Esophagus squamous epithelium (tissue), 5 donors: ENCODE measurements at regions not wholly inside any gene's neighbourhood (a gene's known extent, or its start where the extent isn't known, plus 50 kb on each side); places are given as distances from the start of the nearest gene placed in this dataset.

Source experiments
- DNase-seq: peaks from one replicate; lab custom pipeline; 2025; lab: John Stamatoyannopoulos, UW
- H3K27ac ChIP-seq, 4 donors: fragments of 200-600 bp; sonication (generic); one replicate each; pipeline ENCODE4 v1.5.1; 2016 to 2019; ENCODE audit warnings: mild to moderate bottlenecking in 1 of 4
- H3K27me3 ChIP-seq, 4 donors: fragments of 200-600 bp; sonication (generic); 1 replicate in 3 of 4; 2 replicates in 1 of 4; pipeline versions ENCODE4 v1.5.1 to v1.6.0; 2017 to 2021; ENCODE audit warnings: antibody characterized with exemption in 1 of 4
- H3K36me3 ChIP-seq, 3 donors: fragments of 200-600 bp; sonication (generic); one replicate each; pipeline ENCODE4 v1.5.1; 2016 to 2019
- H3K4me1 ChIP-seq, 3 donors: fragments of 200-600 bp; sonication (generic); one replicate each; pipeline ENCODE4 v1.5.1; 2017 to 2019
- H3K4me3 ChIP-seq, 4 donors: fragments of 200-600 bp; sonication (generic); 1 replicate in 3 of 4; 2 replicates in 1 of 4; pipeline ENCODE4 v1.5.1; 2016 to 2019; ENCODE audit warnings: mild to moderate bottlenecking in 2 of 4, moderate library complexity in 1 of 4
- H3K9me3 ChIP-seq, 3 donors: fragments of 200-600 bp; sonication (generic); one replicate each; pipeline ENCODE4 v1.5.1; 2016 to 2019
- CTCF ChIP-seq, 6 experiments: fragments of 450-650 bp in 4 of 6; fragments of 200-600 bp in 2 of 6; sonication (generic) in 2 of 6; IDR thresholded peaks; one replicate each; pipeline ENCODE4 v1.5.1; 2016 to 2019; ENCODE audit warnings: antibody characterized with exemption in 6 of 6, mild to moderate bottlenecking in 4 of 6, moderate library complexity in 4 of 6
- POLR2A ChIP-seq, 4 donors: fragments of 450-650 bp; IDR thresholded peaks; one replicate each; pipeline ENCODE4 v1.6.1; 2017; ENCODE audit warnings: antibody characterized with exemption in 4 of 4, mild to moderate bottlenecking in 4 of 4, moderate library complexity in 3 of 4
- WGBS, 2 donors: methylation state at CpG; one replicate each; pipeline ENCODE4 v1.1.5; 2018; 5-methylcytosine and 5-hydroxymethylcytosine counted together
- intact Hi-C: fragments of 100-400 bp; cut with DNase I; formaldehyde crosslinking; loops from one replicate; pipeline ENCODE4 v1.15.0; 2022
- donor health status: DM: yes; HTN: yes; CAD: no.

GRCh38 chr6:76790881-76791280 is 672.4 kb downstream of the HTR1B start:
- TF ChIP-seq CTCF (IDR thresholded peaks at IDR 0.05) = no peak
- TF ChIP-seq POLR2A (IDR thresholded peaks at IDR 0.05) = no peak
- Histone ChIP-seq H3K9me3 (no peaks in the 10 kb centered on the region), H3K36me3 (no peaks in the 10 kb centered on the region), H3K27ac (no peak overlapping the region), H3K4me1 (no peaks in the 10 kb centered on the region), H3K4me3 (no peak overlapping the region), H3K27me3 (no peaks in the 10 kb centered on the region)
- no peak for DNase-seq
- intact Hi-C loops = no loop called here

GRCh38 chr6:76790045-76790796 is 673.1 kb downstream of the HTR1B start:
- TF ChIP-seq POLR2A (IDR thresholded peaks at IDR 0.05) = no peak
- TF ChIP-seq CTCF (IDR thresholded peaks at IDR 0.05) = no peak
- intact Hi-C loops = no loop called here
- no peaks in the 10 kb centered on the region for H3K4me1 ChIP-seq

DNA sequence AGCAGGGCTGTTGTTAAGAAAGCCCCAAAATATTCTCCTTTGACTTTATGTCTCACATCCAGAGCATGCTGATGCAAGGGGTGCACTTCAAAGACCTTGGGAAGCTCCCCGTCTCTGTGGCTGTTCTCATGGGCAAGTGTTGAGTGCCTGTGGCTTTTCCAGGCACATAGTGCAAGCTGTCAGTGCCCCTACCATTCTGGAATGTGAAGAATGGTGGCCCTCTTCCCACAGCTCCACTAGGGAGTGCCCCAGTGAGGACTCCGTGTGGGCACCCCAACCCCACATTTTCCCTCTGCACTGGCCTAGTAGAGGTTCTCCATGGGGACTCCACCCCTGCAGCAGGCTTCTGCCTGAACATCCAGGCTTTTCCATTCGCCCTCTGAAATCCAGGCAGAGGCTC is 673.7 kb downstream of the HTR1B start:
- no peaks in the 10 kb centered on the region for H3K27me3 ChIP-seq
- no peak overlapping the region for H3K27ac ChIP-seq
- no peaks in the 10 kb centered on the region for H3K4me1 ChIP-seq
- H3K4me3 ChIP-seq = no peak overlapping the region
- no peaks in the 10 kb centered on the region for H3K36me3 ChIP-seq
- no peak for DNase-seq
- intact Hi-C loops = no loop called here
- WGBS, 2 donors = 55 to 90% methylated on average over 1 to 2 of the region's 3 CpGs
- no peaks in the 10 kb centered on the region for H3K9me3 ChIP-seq
- TF ChIP-seq POLR2A (IDR thresholded peaks at IDR 0.05) (no peak), CTCF (IDR thresholded peaks at IDR 0.05) (no peak)

More at GRCh38 chr6:76790045-76790796, 673.1 kb downstream of the HTR1B start:
- Histone ChIP-seq H3K27me3 (no peaks in the 10 kb centered on the region), H3K36me3 (no peaks in the 10 kb centered on the region), H3K9me3 (no peaks in the 10 kb centered on the region), H3K4me3 (no peak overlapping the region), H3K27ac (no peak overlapping the region)
- WGBS, 2 donors = 71 to 77% methylated on average over 4 of the region's 4 CpGs
- no peak for DNase-seq

GRCh38 chr6:76788155-76788554 is 675.1 kb downstream of the HTR1B start:
- no peak overlapping the region for H3K27ac ChIP-seq
- no peaks in the 10 kb centered on the region for H3K9me3 ChIP-seq
- DNase-seq = no peak
- H3K36me3 ChIP-seq = no peaks in the 10 kb centered on the region
- no peak for TF ChIP-seq CTCF (IDR thresholded peaks at IDR 0.05)
- TF ChIP-seq POLR2A (IDR thresholded peaks at IDR 0.05) = no peak
- intact Hi-C loops = no loop called here
- H3K4me3 ChIP-seq = no peak overlapping the region
- H3K4me1 ChIP-seq = no peaks in the 10 kb centered on the region
- H3K27me3 ChIP-seq = no peaks in the 10 kb centered on the region

DNA sequence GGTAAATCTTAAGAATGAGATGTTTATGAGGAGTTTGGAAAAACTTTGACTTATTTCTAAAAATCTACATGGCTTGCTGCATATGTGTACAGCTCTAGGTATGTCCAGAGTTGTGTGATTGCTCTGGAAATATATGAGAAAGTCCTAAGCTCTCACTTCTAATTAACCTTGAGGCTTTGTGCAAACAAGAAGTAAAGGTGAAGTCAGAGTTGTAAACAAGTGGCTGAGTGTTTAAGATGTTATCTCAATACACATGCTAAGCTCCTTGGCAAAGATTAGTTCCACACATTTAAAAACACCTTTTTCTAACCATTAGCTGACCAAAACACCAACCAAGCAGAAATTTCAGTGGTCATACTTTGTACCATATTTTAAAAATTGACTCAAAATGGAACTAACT is 684.2 kb downstream of the HTR1B start:
- intact Hi-C loops = no loop called here

More for the DNA sequence above, 684.2 kb downstream of the HTR1B start:
- H3K27ac ChIP-seq = no peak overlapping the region
- no peak for DNase-seq
- no peaks in the 10 kb centered on the region for H3K27me3 ChIP-seq
- H3K4me3 ChIP-seq = no peak overlapping the region
- no peaks in the 10 kb centered on the region for H3K9me3 ChIP-seq
- no peak for TF ChIP-seq POLR2A (IDR thresholded peaks at IDR 0.05)
- no peak for TF ChIP-seq CTCF (IDR thresholded peaks at IDR 0.05)
- no peaks in the 10 kb centered on the region for H3K36me3 ChIP-seq
- no peaks in the 10 kb centered on the region for H3K4me1 ChIP-seq
